GM21619 (cell line): ENCODE measurements at regions not wholly inside any gene's neighbourhood (a gene's known extent, or its start where the extent isn't known, plus 50 kb on each side); places are given as distances from the start of the nearest gene placed in this dataset.

ENCODE experiments used
- ATAC-seq: cut with Tn5 transposase; IDR thresholded peaks from one replicate; pipeline ENCODE4 v1.9.1; 2021; ENCODE audit not compliant: unreplicated experiment

GRCh38 chr3:68060910-68061309 is 406.5 kb upstream of the SUCLG2 start:
- no peak for ATAC-seq

GRCh38 chr3:68060191-68060590 is 405.8 kb upstream of the SUCLG2 start:
- ATAC-seq: no peak

- no peak for ATAC-seq
These were observed 405.3 kb upstream of the SUCLG2 start for GRCh38 chr3:68059628-68060152.

- ATAC-seq: no peak
These were observed 403.4 kb upstream of the SUCLG2 start for GRCh38 chr3:68057637-68058320.

- no peak for ATAC-seq
These were observed 402.1 kb upstream of the SUCLG2 start for GRCh38 chr3:68056556-68056955.

- ATAC-seq: no peak
These were observed 400.8 kb upstream of the SUCLG2 start for GRCh38 chr3:68055215-68055614.

- no peak for ATAC-seq
These were observed 395.4 kb upstream of the SUCLG2 start for GRCh38 chr3:68049776-68050175.

- ATAC-seq: no peak
These were observed 391.6 kb upstream of the SUCLG2 start for GRCh38 chr3:68045976-68046375.

GRCh38 chr3:68033867-68034266 is 379.5 kb upstream of the SUCLG2 start:
- no peak for ATAC-seq

GRCh38 chr3:68032209-68032608 is 377.8 kb upstream of the SUCLG2 start:
- no peak for ATAC-seq

- no peak for ATAC-seq
These were observed 370.8 kb upstream of the SUCLG2 start for GRCh38 chr3:68025189-68025588.

GRCh38 chr3:68019876-68020275 is 365.5 kb upstream of the SUCLG2 start:
- ATAC-seq: no peak

- no peak for ATAC-seq
These were observed 363.9 kb upstream of the SUCLG2 start for GRCh38 chr3:68018275-68018674.

- ATAC-seq: no peak
These were observed 362.7 kb upstream of the SUCLG2 start for GRCh38 chr3:68017069-68017468.

- no peak for ATAC-seq
These were observed 355.5 kb upstream of the SUCLG2 start for GRCh38 chr3:68009900-68010299.

- no peak for ATAC-seq
These were observed 353.3 kb upstream of the SUCLG2 start for GRCh38 chr3:68007621-68008226.

- ATAC-seq: no peak
These were observed 352.2 kb upstream of the SUCLG2 start for GRCh38 chr3:68006646-68007045.

- ATAC-seq: no peak
These were observed 349.7 kb upstream of the SUCLG2 start for GRCh38 chr3:68004091-68004490.

GRCh38 chr3:67998281-67998680 is 343.9 kb upstream of the SUCLG2 start:
- ATAC-seq: no peak

- no peak for ATAC-seq
These were observed 340.8 kb upstream of the SUCLG2 start for GRCh38 chr3:67995206-67995605.

- no peak for ATAC-seq
These were observed 332.3 kb upstream of the SUCLG2 start for GRCh38 chr3:67986706-67987105.

GRCh38 chr3:67983166-67983565 is 328.8 kb upstream of the SUCLG2 start:
- no peak for ATAC-seq

GRCh38 chr3:67981077-67981476 is 326.7 kb upstream of the SUCLG2 start:
- ATAC-seq: no peak
